ENCODE measurements at regions not wholly inside any gene's neighbourhood (a gene's known extent, or its start where the extent isn't known, plus 50 kb on each side); places are given as distances from the start of the nearest gene placed in this dataset.

GRCh38 chr1:10848109-10848684, 51.8 kb upstream of the CASZ1 start:
- DNase-seq: no peak

- DNase-seq: no peak
These were observed 53.6 kb upstream of the CASZ1 start for GRCh38 chr1:10850026-10850425.

GRCh38 chr1:10851024-10852013, 54.9 kb upstream of the CASZ1 start:
- no peak for DNase-seq

- DNase-seq: no peak
These were observed 55.6 kb upstream of the CASZ1 start for GRCh38 chr1:10852018-10852417.

- no peak for DNase-seq
These were observed 56.0 kb upstream of the CASZ1 start for GRCh38 chr1:10852486-10852885.

- DNase-seq: no peak
These were observed 56.6 kb upstream of the CASZ1 start for GRCh38 chr1:10852998-10853520.

- DNase-seq: no peak
These were observed 57.3 kb upstream of the CASZ1 start for GRCh38 chr1:10853701-10854100.

GRCh38 chr1:10854856-10855459, 58.5 kb upstream of the CASZ1 start:
- no peak for DNase-seq

- DNase-seq: no peak
These were observed 59.8 kb upstream of the CASZ1 start for GRCh38 chr1:10856176-10856683.

GRCh38 chr1:10856863-10857598, 60.6 kb upstream of the CASZ1 start:
- DNase-seq: no peak

GRCh38 chr1:10857687-10858086, 61.2 kb upstream of the CASZ1 start:
- DNase-seq: no peak

- no peak for DNase-seq
These were observed 63.8 kb upstream of the CASZ1 start for GRCh38 chr1:10860218-10860617.

- no peak for DNase-seq
These were observed 64.2 kb upstream of the CASZ1 start for GRCh38 chr1:10860682-10861081.

- DNase-seq: no peak
These were observed 65.4 kb upstream of the CASZ1 start for GRCh38 chr1:10861822-10862221.

GRCh38 chr1:10862743-10863335, 66.4 kb upstream of the CASZ1 start:
- DNase-seq: no peak

GRCh38 chr1:10863886-10864285, 67.4 kb upstream of the CASZ1 start:
- DNase-seq: no peak

- no peak for DNase-seq
These were observed 68.3 kb upstream of the CASZ1 start for GRCh38 chr1:10864776-10865175.

- DNase-seq: no peak
These were observed 69.3 kb upstream of the CASZ1 start for GRCh38 chr1:10865518-10866320.

- DNase-seq: no peak
These were observed 70.1 kb upstream of the CASZ1 start for GRCh38 chr1:10866321-10867093.

- DNase-seq: peak; percentile 50
These were observed 70.8 kb upstream of the CASZ1 start for GRCh38 chr1:10867138-10867721.

Measured in 8988T (cell line).